ENCODE measurements at regions not wholly inside any gene's neighbourhood (a gene's known extent, or its start where the extent isn't known, plus 50 kb on each side); places are given as distances from the start of the nearest gene placed in this dataset.

GRCh38 chr9:86663905-86664304, 283.4 kb downstream of the GAS1 start:
- TF ChIP-seq EZH2 (IDR thresholded peaks at IDR 0.05; ENCODE audit: insufficient read depth, low read length) (no peak), CTCF (IDR thresholded peaks at IDR 0.05; ENCODE audit: insufficient read depth, low read depth, low read length) (no peak)
- no peak overlapping the region for H3K4me3 ChIP-seq (ENCODE audit: insufficient read depth, low read depth, low read length)
- Mint-ChIP-seq H3K9me3 (ENCODE audit: unreplicated experiment) (no peaks in the 10 kb centered on the region), H3K4me3 (ENCODE audit: unreplicated experiment) (no peak overlapping the region), H3K36me3 (ENCODE audit: low read depth, unreplicated experiment) (peaks cover 4% of the 10 kb centered on the region), H3K4me1 (ENCODE audit: low read depth, unreplicated experiment) (peaks cover 22% of the 10 kb centered on the region), H3K27ac (ENCODE audit: unreplicated experiment) (no peak overlapping the region), H3K27me3 (ENCODE audit: low read depth, unreplicated experiment) (peaks cover 6% of the 10 kb centered on the region)
- H2AFZ ChIP-seq (ENCODE audit: low read depth, low read length) = no peak overlapping the region
- H3K9me3 ChIP-seq (ENCODE audit: insufficient read depth, low read depth, low read length) = no peaks in the 10 kb centered on the region
- H3K4me2 ChIP-seq (ENCODE audit: low read length) = no peak overlapping the region
- H3K79me2 ChIP-seq (ENCODE audit: insufficient read depth, low read length) = no peaks in the 10 kb centered on the region
- H3K4me1 ChIP-seq (ENCODE audit: insufficient read depth, low read length) = peaks cover 21% of the 10 kb centered on the region
- FAIRE-seq (peak; percentile 17), DNase-seq (ENCODE audit: low read depth) (no peak)
- H3K36me3 ChIP-seq (ENCODE audit: insufficient read depth, low read length) = no peaks in the 10 kb centered on the region
- no peaks in the 10 kb centered on the region for H4K20me1 ChIP-seq (ENCODE audit: insufficient read depth, low read length)
- no peak overlapping the region for H3K9ac ChIP-seq (ENCODE audit: low read length)
- no peak overlapping the region for H3K27ac ChIP-seq (ENCODE audit: low read depth, low read length)
- H3K27me3 ChIP-seq (ENCODE audit: insufficient read depth, low read length) = peaks cover 4% of the 10 kb centered on the region

GRCh38 chr9:86662890-86663468, 284.3 kb downstream of the GAS1 start:
- H3K27me3 ChIP-seq (ENCODE audit: insufficient read depth, low read length) = peaks cover 4% of the 10 kb centered on the region
- DNase-seq (ENCODE audit: low read depth) (no peak), FAIRE-seq (no peak)
- H3K36me3 Mint-ChIP-seq (ENCODE audit: low read depth, unreplicated experiment) = peaks cover 4% of the 10 kb centered on the region
- no peak overlapping the region for H3K4me3 ChIP-seq (ENCODE audit: insufficient read depth, low read depth, low read length)
- no peak overlapping the region for H3K27ac Mint-ChIP-seq (ENCODE audit: unreplicated experiment)
- no peak overlapping the region for H3K4me2 ChIP-seq (ENCODE audit: low read length)
- no peaks in the 10 kb centered on the region for H3K79me2 ChIP-seq (ENCODE audit: insufficient read depth, low read length)
- H3K9me3 Mint-ChIP-seq (ENCODE audit: unreplicated experiment) = no peaks in the 10 kb centered on the region
- H2AFZ ChIP-seq (ENCODE audit: low read depth, low read length) = no peak overlapping the region
- no peak overlapping the region for H3K9ac ChIP-seq (ENCODE audit: low read length)
- H3K27ac ChIP-seq (ENCODE audit: low read depth, low read length) = no peak overlapping the region
- H3K4me3 Mint-ChIP-seq (ENCODE audit: unreplicated experiment) = no peak overlapping the region
- peaks cover 18% of the 10 kb centered on the region for H3K4me1 Mint-ChIP-seq (ENCODE audit: low read depth, unreplicated experiment)
- no peaks in the 10 kb centered on the region for H3K9me3 ChIP-seq (ENCODE audit: insufficient read depth, low read depth, low read length)
- no peak for TF ChIP-seq CTCF (IDR thresholded peaks at IDR 0.05; ENCODE audit: insufficient read depth, low read depth, low read length)
- no peaks in the 10 kb centered on the region for H4K20me1 ChIP-seq (ENCODE audit: insufficient read depth, low read length)
- peaks cover 6% of the 10 kb centered on the region for H3K27me3 Mint-ChIP-seq (ENCODE audit: low read depth, unreplicated experiment)
- H3K4me1 ChIP-seq (ENCODE audit: insufficient read depth, low read length) = peaks cover 17% of the 10 kb centered on the region
- H3K36me3 ChIP-seq (ENCODE audit: insufficient read depth, low read length) = no peaks in the 10 kb centered on the region

- Histone ChIP-seq H4K20me1 (ENCODE audit: insufficient read depth, low read length) (no peaks in the 10 kb centered on the region), H3K9ac (ENCODE audit: low read length) (no peak overlapping the region), H3K36me3 (ENCODE audit: insufficient read depth, low read length) (no peaks in the 10 kb centered on the region), H3K79me2 (ENCODE audit: insufficient read depth, low read length) (no peaks in the 10 kb centered on the region), H3K4me2 (ENCODE audit: low read length) (peak overlapping the region; percentile 40), H3K27me3 (ENCODE audit: insufficient read depth, low read length) (peaks cover 4% of the 10 kb centered on the region), H2AFZ (ENCODE audit: low read depth, low read length) (no peak overlapping the region), H3K27ac (ENCODE audit: low read depth, low read length) (no peak overlapping the region), H3K4me3 (ENCODE audit: insufficient read depth, low read depth, low read length) (no peak overlapping the region), H3K9me3 (ENCODE audit: insufficient read depth, low read depth, low read length) (no peaks in the 10 kb centered on the region), H3K4me1 (ENCODE audit: insufficient read depth, low read length) (peaks cover 15% of the 10 kb centered on the region)
- FAIRE-seq (peak; percentile 97), DNase-seq (ENCODE audit: low read depth) (peak; percentile 93)
- Mint-ChIP-seq H3K4me3 (ENCODE audit: unreplicated experiment) (no peak overlapping the region), H3K9me3 (ENCODE audit: unreplicated experiment) (no peaks in the 10 kb centered on the region), H3K4me1 (ENCODE audit: low read depth, unreplicated experiment) (peaks cover 16% of the 10 kb centered on the region), H3K27me3 (ENCODE audit: low read depth, unreplicated experiment) (peaks cover under 1% of the 10 kb centered on the region), H3K27ac (ENCODE audit: unreplicated experiment) (peak overlapping the region; percentile 77), H3K36me3 (ENCODE audit: low read depth, unreplicated experiment) (no peaks in the 10 kb centered on the region)
- TF ChIP-seq CTCF (IDR thresholded peaks at IDR 0.05; ENCODE audit: insufficient read depth, low read depth, low read length) (no peak), EZH2 (IDR thresholded peaks at IDR 0.05; ENCODE audit: insufficient read depth, low read length) (no peak)
Measured at GRCh38 chr9:86660146-86660943, 287.0 kb downstream of the GAS1 start.

Data from astrocyte (in vitro differentiated cells and primary cell).